ENCODE measurements at regions not wholly inside any gene's neighbourhood (a gene's known extent, or its start where the extent isn't known, plus 50 kb on each side); places are given as distances from the start of the nearest gene placed in this dataset.

DNA sequence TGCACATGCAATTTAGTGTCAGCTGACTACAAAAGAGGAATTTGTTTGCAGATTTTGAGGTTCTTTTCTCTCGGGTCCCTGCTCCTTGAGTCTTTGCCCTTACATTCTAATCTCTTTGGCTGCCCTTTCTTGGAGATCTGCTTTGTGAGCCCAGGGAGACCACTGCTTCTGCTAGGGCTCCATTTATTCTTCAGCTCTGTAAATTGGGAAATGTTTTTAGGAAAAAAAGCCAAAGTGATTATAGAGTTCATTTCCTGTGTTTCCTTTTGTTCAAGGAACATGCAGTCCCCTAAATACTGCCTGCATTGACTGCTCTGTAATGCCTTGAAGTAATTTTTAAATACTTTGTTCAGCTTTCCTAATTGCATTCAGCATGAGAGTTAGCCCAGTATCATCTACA is 197.4 kb downstream of the CSNK1G3 start (continued):
- TF ChIP-seq ZC3H8 (IDR thresholded peaks at IDR 0.05) (no peak), PCBP2 (IDR thresholded peaks at IDR 0.05; ENCODE audit: low read depth, low read length, poor library complexity, severe bottlenecking) (no peak), ZNF354B (CRISPR knock-in tag; IDR thresholded peaks at IDR 0.05) (no peak), ZBTB33 (CRISPR knock-in tag; IDR thresholded peaks at IDR 0.05) (no peak), ERF (CRISPR knock-in tag; IDR thresholded peaks at IDR 0.05) (no peak), ZNF57 (CRISPR knock-in tag; IDR thresholded peaks at IDR 0.05) (no peak)
- TF ChIP-seq, protein P1, sequence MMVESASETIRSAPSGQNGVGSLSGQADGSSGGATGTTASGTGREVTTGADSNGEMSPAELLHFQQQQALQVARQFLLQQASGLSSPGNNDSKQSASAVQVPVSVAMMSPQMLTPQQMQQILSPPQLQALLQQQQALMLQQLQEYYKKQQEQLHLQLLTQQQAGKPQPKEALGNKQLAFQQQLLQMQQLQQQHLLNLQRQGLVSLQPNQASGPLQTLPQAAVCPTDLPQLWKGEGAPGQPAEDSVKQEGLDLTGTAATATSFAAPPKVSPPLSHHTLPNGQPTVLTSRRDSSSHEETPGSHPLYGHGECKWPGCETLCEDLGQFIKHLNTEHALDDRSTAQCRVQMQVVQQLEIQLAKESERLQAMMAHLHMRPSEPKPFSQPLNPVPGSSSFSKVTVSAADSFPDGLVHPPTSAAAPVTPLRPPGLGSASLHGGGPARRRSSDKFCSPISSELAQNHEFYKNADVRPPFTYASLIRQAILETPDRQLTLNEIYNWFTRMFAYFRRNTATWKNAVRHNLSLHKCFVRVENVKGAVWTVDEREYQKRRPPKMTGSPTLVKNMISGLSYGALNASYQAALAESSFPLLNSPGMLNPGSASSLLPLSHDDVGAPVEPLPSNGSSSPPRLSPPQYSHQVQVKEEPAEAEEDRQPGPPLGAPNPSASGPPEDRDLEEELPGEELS (CRISPR knock-in tag; IDR thresholded peaks at IDR 0.05; ENCODE audit: borderline replicate concordance) = no peak

Measured in K562 (cell line).